GM18505 (cell line): ENCODE measurements at regions not wholly inside any gene's neighbourhood (a gene's known extent, or its start where the extent isn't known, plus 50 kb on each side); places are given as distances from the start of the nearest gene placed in this dataset.

ENCODE experiments used
- ATAC-seq: cut with Tn5 transposase; IDR thresholded peaks from one replicate; pipeline ENCODE4 v1.9.1; 2021; ENCODE audit not compliant: unreplicated experiment
- POLR2A ChIP-seq: IDR thresholded peaks from 4 replicates; pipeline ENCODE4 v1.6.1; 2011; ENCODE audit warnings: borderline replicate concordance; ENCODE audit not compliant: insufficient read depth, insufficient read length; ENCODE audit errors: extremely low read depth

DNA sequence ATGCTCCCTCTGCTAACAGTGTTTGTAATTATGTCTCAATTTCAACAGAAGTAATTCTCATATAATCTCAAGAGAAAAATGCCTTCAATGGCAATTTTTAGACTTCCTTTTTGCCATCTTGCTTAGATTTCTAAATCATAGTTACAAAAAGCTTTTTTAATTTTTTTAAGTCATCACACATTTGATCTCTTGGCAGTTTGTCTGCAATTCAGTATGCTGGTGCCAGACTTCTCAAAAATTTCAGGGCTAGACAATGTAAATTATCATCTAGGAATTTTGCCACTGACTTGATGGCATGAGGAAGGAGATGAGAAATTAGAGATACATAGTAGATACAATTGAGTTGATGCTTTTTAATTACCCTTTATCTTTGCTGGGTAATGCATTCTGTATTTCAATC lies 1176.7 kb upstream of the CNTN5 start:
- ATAC-seq = no peak
- no peak for TF ChIP-seq POLR2A

DNA sequence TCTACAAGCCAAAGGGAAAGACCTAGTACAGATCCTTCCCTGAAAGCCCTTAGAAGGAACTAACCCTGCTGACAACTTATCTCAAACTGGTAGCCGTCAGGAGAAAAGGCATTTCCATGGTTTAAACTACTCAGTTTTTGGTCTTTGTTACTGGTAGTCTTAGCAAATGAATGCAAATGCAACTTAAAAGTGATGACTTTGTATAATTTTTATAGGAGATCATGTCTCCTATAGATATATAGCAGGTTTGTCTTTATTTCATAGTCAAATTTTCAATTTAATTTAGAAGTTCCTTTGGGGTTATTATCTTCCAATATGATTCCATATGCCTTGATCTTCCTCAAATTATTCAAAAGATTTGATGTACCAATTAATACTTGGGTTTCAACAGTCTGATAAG lies 1173.0 kb upstream of the CNTN5 start:
- no peak for ATAC-seq

DNA sequence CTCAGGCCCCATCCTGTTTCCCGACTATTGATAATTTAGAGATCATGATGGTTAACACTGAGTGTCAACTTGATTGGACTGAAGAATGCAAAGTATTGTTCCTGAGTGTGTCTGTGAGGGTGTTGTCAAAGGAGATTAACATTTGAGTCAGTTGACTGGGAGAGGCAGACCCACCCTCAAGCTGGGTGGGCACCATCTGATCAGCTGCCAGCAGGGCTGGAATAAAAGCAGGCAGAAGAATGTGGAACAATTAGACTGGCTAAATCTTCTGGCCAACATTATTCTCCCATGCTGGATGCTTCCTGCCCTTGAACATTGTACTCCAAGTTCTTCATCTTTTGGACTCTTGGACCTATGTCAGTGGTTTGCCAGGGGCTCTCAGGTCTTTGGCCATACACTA lies 1170.0 kb upstream of the CNTN5 start:
- no peak for TF ChIP-seq POLR2A
- ATAC-seq = no peak

More for the DNA sequence above, 1173.0 kb upstream of the CNTN5 start:
- TF ChIP-seq POLR2A = no peak

GRCh38 chr11:97854357-97854756 lies 1166.4 kb upstream of the CNTN5 start:
- ATAC-seq = no peak

GRCh38 chr11:97854877-97855276 lies 1165.9 kb upstream of the CNTN5 start:
- no peak for ATAC-seq
- no peak for TF ChIP-seq POLR2A

More at GRCh38 chr11:97854357-97854756, 1166.4 kb upstream of the CNTN5 start:
- no peak for TF ChIP-seq POLR2A

GRCh38 chr11:97856666-97857065 lies 1164.1 kb upstream of the CNTN5 start:
- no peak for ATAC-seq
- no peak for TF ChIP-seq POLR2A

- ATAC-seq = no peak
- TF ChIP-seq POLR2A = no peak
Observed at GRCh38 chr11:97860237-97860636, 1160.5 kb upstream of the CNTN5 start.

GRCh38 chr11:97862021-97862420 lies 1158.7 kb upstream of the CNTN5 start:
- no peak for ATAC-seq
- TF ChIP-seq POLR2A = no peak

DNA sequence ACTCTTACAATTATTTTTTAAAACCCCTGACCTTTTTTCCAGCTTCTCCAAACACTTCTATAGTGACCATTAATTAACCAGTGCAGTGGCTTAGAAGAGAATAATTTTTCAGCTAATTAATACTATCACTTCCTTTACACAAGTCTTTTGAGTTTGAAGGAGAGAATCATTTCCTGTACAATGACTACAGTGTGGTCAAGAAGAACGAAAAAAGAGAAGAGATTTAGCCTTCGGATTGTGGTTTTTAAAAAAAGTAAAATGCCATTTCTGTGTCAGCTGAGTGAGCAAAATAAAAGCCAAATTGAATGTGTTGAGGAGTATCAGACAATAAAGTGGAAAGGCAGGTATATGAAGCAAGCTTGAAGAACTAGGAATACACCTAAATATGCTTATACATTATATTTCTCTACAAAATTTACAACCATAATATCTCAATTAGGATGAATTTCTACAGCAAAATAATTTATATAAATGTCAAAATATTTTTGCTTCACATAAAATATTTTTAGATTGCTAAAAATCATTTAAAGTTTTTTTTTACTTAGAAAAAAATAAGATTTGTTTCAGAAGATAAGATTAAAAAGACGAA lies 1155.2 kb upstream of the CNTN5 start:
- no peak for TF ChIP-seq POLR2A
- no peak for ATAC-seq

GRCh38 chr11:97871816-97872215 lies 1148.9 kb upstream of the CNTN5 start:
- no peak for TF ChIP-seq POLR2A
- ATAC-seq = no peak

- no peak for ATAC-seq
- no peak for TF ChIP-seq POLR2A
Observed at GRCh38 chr11:97880209-97880608, 1140.5 kb upstream of the CNTN5 start.

DNA sequence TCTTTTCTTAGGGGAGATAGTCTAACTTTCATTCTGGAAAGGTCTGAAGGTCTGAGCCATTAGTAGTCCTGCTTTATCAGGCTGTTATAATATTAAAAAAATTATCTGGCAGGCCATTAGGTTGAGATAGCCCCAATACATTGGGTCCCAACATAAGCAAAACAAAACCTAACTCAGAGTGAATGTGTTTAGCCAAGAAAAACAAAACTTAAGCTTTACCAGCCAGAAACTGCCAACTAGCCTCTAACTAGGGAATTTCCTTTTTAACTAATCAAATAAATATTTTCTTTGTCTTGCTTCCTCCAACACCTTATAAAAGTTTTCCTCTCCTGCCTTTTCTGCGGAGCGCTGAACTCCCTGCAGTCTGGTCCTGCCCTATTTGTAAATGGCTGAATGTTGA lies 1137.7 kb upstream of the CNTN5 start:
- no peak for ATAC-seq
- TF ChIP-seq POLR2A = no peak

- no peak for ATAC-seq
- TF ChIP-seq POLR2A = no peak
Observed at GRCh38 chr11:97888641-97889040, 1132.1 kb upstream of the CNTN5 start.

- no peak for TF ChIP-seq POLR2A
- no peak for ATAC-seq
Observed at GRCh38 chr11:97890466-97890865, 1130.3 kb upstream of the CNTN5 start.

DNA sequence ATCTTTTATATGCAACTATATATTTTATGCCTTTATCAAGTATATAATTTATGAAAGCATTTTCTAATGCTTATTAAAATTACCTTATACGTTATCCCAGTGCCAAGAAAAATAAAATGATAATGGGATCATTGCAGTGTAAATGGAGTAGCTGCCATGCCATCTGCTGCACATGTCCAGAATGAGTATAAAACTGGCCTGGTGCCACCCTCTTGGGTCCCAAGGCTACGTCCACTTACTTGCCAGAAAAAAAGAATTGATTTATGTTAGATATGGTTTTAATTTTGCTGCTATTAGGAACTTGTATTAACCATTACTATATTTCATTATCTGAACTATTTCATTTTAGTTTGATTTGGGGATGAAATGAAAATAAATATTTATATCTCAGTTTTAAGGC lies 1127.1 kb upstream of the CNTN5 start:
- TF ChIP-seq POLR2A = no peak
- ATAC-seq = no peak

- ATAC-seq = no peak
- no peak for TF ChIP-seq POLR2A
Observed at GRCh38 chr11:97894978-97895377, 1125.8 kb upstream of the CNTN5 start.

GRCh38 chr11:97895572-97895971 lies 1125.2 kb upstream of the CNTN5 start:
- no peak for TF ChIP-seq POLR2A
- no peak for ATAC-seq
